GM18907 (cell line): ENCODE measurements at regions not wholly inside any gene's neighbourhood (a gene's known extent, or its start where the extent isn't known, plus 50 kb on each side); places are given as distances from the start of the nearest gene placed in this dataset.
A peak's percentile ranks its signal among the peaks of the same experiment; 100 is the strongest.
"Not testable (repeated sequence)": the region's sequence is repeated elsewhere in the genome, so short reads cannot be mapped to it uniquely, and the experiment has no call there.

Experiments used
- ATAC-seq: cut with Tn5 transposase; IDR thresholded peaks from one replicate; pipeline ENCODE4 v1.9.1; 2021; ENCODE audit warnings: mild to moderate bottlenecking, moderate library complexity; ENCODE audit not compliant: unreplicated experiment

DNA sequence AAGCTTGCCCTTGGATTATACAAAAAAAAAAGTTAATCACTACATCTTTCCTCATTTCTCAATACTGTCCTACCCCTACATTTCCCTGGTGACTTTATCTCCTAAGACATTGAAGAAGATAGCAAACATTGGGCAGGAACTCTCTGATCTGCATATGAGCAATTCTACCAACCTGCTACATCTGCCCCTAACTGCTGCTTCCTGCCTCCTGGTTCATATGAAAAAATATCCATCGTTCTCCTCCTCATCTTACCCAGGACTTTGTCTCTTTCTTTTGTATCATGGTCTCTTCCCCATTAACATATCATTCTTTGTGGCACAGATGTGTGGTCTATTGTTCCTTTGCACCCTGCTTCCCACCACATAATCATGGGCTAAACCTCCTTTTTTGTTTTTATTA, 139.7 kb upstream of the PCGF5 start:
- ATAC-seq, result no peak

DNA sequence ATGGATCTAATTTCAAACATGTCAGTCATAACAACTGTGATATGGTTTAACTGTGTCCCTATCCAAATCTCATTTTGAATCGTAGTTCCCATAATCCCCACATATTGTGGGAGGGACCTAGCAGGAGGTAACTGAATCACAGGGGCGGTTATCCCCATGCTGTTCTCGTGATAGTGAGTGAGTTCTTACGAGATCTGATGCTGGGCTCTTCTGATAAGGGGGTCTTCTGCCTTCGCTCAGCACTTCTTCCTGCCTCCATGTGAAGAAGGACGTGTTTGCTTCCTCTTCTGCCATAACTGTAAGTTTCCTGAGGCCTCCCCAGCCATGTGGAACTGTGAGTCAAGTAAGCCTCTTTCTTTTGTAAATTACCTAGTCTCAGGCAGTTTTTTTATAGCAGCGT, 138.0 kb upstream of the PCGF5 start:
- no peak for ATAC-seq

- ATAC-seq, result no peak
Observed at GRCh38 chr10:91088300-91089140, 131.9 kb upstream of the PCGF5 start.

DNA sequence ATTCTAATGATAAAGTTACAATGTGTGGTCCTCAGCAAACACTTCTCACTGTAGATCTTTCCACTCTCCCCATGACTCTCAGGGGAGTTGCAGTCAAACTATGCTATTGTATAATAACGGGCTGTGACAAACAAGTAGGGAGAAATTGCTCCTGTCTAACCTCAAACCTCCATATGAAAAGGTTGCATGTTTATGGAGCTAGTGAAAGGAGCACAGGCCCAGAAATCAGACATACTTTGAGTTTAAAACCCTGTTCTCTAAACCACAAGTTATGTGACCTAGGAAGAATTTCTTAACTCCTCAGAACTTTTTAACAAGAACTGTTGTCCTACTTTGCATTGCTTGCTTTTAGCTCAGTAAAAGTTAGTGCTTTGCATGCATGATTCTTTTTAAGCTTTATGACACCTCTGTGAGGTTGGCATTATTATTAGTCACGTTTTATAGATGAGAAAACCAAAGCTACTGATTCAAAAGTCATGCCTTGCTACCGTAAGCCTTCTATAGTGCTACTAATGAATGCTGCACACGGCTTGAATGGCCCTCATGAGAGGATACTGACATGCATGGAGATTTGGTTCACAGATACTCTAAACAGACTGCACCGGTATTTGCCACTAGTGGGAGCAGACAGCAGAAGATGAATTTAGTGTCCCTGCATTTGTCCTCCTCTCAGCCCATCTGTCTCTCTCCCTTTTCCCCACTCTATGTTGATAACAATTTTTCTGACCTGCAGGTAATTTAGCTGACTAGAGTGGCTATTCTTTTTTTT, 129.5 kb upstream of the PCGF5 start:
- no peak for ATAC-seq

- no peak for ATAC-seq
Observed at GRCh38 chr10:91091780-91092179, 128.7 kb upstream of the PCGF5 start.

GRCh38 chr10:91096274-91096673, 124.2 kb upstream of the PCGF5 start:
- ATAC-seq, result no peak

GRCh38 chr10:91097313-91097712, 123.2 kb upstream of the PCGF5 start:
- no peak for ATAC-seq

DNA sequence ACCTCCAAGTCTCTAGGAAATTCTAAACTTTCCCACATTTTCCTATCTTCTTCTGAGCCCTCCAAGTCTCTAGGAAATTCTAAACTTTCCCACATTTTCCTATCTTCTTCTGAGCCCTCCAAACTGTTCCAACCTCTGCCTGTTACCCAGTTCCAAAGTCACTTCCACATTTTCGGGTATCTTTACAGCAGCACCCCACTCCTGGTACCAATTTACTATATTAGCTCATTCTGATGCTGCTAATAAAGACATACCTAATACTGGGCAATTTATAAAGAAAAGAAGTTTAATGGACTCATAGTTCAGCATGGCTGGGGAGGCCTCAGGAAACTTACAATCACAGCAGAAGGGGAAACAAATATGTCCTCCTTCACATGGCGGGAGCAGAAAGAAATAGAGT, 122.4 kb upstream of the PCGF5 start:
- not testable (repeated sequence) for ATAC-seq

DNA sequence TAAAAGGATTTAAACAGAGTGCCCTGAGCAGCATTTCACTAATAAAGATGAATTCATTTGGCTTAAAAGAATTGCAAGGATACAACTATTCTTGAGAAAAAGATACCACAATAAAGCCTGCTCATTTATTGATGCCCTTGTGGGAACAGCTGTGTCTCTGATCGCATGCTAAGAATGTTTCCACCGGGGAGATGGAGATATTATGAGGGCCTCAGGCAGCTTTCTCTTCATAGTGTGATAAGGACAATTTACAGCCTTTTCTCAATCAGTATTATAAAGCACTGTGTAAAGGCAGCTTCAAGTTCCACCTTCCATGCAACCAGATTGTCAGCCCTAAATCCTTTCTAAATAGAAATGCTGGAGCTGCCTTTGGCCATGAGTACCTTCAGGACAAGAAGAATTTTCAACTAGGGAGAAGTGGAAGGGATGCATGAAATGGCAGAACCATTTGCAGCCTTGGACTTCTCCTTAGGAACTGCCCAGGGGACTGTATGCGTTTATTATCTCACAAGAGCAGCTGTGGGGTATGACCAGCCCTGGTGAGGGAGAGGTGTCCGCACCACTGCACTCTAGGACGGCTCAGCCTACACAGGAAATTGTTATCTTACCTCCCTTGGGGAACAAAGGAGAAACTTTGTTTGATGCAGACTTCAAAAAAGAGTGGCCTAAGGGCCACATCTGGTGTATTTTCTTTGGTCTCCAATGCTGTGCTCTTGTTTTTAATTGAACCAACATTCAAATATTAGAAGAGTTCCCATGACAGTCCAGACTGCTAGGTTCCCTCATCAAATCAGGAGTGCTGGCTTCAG, 116.9 kb upstream of the PCGF5 start:
- peak; percentile 82 for ATAC-seq

DNA sequence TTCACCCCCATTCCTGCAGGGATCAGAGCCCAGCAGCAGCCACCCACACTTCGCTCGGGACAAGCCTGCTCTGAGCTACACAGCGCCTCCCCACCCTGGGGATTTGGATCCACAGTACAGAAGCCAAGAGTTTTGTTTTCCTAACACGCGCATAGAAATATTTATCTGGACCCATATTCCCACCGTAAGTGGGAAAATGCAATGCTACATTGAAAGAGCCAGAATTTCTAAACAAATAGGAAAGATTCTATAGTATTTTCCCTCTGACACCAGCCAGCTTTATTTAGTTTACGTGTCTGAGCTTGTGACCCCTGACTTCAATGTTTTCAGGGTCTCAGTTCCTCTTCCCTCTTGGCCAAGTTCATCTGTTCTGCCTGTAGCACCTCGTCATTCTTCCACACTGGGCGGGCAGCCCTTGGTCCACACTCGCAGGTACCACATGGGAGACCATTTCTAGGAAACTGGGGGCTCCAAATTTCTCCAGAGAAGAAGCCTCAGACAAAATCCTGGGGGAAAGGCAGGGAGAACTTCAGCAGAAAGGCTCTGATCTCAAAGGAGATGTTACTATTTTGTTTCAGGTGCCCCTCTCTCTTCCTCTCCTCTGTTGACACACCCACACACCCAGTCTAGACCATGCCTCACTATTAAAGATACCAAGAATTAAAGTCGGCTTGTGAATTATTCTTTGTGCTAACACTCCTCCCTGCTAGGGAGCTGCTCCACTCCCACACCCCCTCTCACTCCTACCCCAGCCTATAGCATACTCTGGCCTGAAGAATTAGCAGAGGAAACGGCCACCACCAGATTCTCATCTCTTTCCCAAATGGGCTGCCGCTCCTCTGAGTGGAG, 116.0 kb upstream of the PCGF5 start:
- peak; percentile 44 for ATAC-seq

GRCh38 chr10:91105269-91105668, 115.2 kb upstream of the PCGF5 start:
- ATAC-seq, result no peak

GRCh38 chr10:91108820-91109219, 111.6 kb upstream of the PCGF5 start:
- no peak for ATAC-seq

DNA sequence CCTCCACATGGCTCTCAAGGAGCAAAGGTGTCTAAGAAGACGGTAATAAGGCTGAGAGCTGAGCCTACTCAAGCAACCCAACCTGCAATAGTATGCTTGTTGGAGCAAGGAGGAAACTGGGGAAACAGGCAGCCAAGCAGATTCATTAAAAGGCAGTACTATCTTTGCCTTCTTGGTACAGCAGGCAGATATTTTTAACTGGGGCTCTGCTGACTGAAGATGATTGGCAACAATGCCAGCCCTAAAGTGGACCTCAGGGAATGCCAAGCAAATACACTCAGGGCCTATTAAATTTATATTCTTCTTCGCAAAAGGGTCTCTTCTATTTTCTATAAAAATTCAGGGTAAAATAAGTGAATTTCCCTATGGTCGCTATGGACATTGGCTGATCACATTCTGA, 109.4 kb upstream of the PCGF5 start:
- ATAC-seq, result no peak

- no peak for ATAC-seq
Observed at GRCh38 chr10:91115618-91116390, 104.7 kb upstream of the PCGF5 start.

GRCh38 chr10:91117505-91117904, 103.0 kb upstream of the PCGF5 start:
- no peak for ATAC-seq

- ATAC-seq, result no peak
Observed at GRCh38 chr10:91120348-91120747, 100.1 kb upstream of the PCGF5 start.

DNA sequence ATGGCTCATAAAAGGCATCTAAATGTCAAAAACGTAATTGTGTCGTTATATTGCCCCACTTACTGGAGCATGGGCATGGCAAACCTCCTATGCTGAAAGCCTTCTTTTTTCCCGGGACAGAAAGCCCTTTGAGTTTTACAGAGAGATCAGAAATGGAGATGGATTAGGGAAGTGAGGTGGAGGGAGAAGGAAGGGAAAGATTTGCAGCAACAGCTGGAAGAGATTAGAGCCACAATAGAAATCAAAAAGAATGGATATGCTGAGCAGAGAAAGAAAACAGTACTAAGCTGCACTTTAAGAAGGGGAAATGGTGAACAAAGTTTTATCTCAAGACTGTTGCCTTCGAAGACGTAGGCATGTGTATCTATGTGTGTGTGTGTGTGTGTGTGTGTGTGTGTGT, 97.2 kb upstream of the PCGF5 start:
- ATAC-seq, result no peak

GRCh38 chr10:91124016-91124415, 96.4 kb upstream of the PCGF5 start:
- ATAC-seq, result no peak

DNA sequence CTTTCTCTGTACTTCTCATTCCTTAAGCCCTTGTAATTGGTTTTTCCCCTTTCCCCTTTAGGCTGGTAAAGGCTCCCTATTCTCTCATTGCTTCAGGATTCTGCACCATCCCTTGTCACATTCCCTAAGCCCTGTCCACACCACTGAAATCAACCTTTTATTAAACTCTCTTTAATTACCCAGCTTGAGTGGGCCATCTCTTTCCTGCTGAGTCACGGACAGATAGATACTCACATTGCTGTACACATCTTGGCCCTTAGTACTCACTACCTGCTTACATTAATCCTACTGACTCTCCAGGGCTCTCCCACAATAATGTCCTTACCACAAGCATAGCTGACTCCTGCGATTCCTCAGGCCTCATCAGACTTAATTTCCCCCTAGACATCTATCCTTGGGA, 94.0 kb upstream of the PCGF5 start:
- ATAC-seq, result no peak
